Osteocyte (in vitro differentiated cells): ENCODE measurements at regions not wholly inside any gene's neighbourhood (a gene's known extent, or its start where the extent isn't known, plus 50 kb on each side); places are given as distances from the start of the nearest gene placed in this dataset.

ENCODE experiments used
- DNase-seq: peaks from one replicate; pipeline ENCODE4 v3.0.0; 2021; ENCODE audit warnings: mixed read lengths; ENCODE audit not compliant: unreplicated experiment; ENCODE audit errors: extremely low spot score
- H3K27ac Mint-ChIP-seq: one replicate; pipeline ENCODE4 v1.8.0; 2021; ENCODE audit warnings: mild to moderate bottlenecking, mixed read lengths; ENCODE audit not compliant: unreplicated experiment
- H3K27me3 Mint-ChIP-seq: one replicate; pipeline ENCODE4 v1.8.0; 2021; ENCODE audit warnings: mixed read lengths; ENCODE audit not compliant: unreplicated experiment
- H3K36me3 Mint-ChIP-seq: one replicate; pipeline ENCODE4 v1.8.0; 2021; ENCODE audit warnings: mixed read lengths; ENCODE audit not compliant: unreplicated experiment
- H3K4me1 Mint-ChIP-seq: one replicate; pipeline ENCODE4 v1.8.0; 2021; ENCODE audit warnings: mixed read lengths; ENCODE audit not compliant: unreplicated experiment
- H3K4me3 Mint-ChIP-seq: one replicate; pipeline ENCODE4 v1.8.0; 2021; ENCODE audit warnings: mild to moderate bottlenecking, moderate library complexity, mixed read lengths; ENCODE audit not compliant: unreplicated experiment
- H3K9me3 Mint-ChIP-seq: one replicate; pipeline ENCODE4 v1.8.0; 2021; ENCODE audit warnings: mixed read lengths; ENCODE audit not compliant: unreplicated experiment
- TF ChIP-seq, protein P1 (sequence below): fragments of 200-600 bp; sonication (generic); IDR thresholded peaks from 2 replicates; pipeline ENCODE4 v1.5.0; 2021; ENCODE audit warnings: antibody characterized with exemption, mild to moderate bottlenecking, moderate library complexity

DNA sequence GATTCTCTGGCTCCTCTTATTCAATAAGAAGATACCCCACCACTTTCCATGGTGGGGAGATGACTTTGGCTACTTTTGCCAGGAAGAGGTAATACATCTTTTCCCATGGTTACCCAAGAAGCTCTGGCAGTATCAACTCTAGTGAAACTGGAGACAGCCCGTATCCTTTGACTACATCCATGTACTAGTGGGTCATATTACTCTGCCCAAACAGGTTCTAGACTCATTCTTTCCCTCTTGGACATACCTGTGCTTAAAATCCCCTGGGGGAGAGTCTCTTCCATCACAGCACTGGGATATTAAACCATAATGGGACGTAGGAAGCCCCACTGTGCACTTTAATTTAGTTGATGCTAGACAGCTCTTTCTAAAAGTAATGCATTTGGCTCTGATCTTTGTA is 144.7 kb upstream of the KLF12 start:
- DNase-seq = no peak
- TF ChIP-seq, protein P1, sequence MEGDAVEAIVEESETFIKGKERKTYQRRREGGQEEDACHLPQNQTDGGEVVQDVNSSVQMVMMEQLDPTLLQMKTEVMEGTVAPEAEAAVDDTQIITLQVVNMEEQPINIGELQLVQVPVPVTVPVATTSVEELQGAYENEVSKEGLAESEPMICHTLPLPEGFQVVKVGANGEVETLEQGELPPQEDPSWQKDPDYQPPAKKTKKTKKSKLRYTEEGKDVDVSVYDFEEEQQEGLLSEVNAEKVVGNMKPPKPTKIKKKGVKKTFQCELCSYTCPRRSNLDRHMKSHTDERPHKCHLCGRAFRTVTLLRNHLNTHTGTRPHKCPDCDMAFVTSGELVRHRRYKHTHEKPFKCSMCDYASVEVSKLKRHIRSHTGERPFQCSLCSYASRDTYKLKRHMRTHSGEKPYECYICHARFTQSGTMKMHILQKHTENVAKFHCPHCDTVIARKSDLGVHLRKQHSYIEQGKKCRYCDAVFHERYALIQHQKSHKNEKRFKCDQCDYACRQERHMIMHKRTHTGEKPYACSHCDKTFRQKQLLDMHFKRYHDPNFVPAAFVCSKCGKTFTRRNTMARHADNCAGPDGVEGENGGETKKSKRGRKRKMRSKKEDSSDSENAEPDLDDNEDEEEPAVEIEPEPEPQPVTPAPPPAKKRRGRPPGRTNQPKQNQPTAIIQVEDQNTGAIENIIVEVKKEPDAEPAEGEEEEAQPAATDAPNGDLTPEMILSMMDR = no peak

DNA sequence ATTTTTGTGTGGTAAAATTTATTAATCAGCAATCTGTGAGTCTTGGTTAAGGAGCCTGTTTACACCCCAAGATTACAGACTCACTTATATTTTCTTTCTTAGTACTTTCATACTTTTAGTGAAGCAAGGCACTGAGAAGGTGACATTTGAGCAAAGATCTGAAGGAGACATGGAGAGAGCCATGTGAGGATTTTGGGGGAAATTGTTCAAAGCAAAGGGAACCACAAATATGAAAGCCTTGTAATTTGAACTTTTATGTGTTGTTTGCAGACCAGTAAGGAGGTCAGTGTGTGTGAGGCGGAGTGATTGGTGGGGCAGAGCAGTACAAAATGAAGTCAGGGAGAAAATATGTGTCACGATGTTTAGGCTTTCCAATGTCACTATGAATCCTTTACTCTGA is 140.7 kb upstream of the KLF12 start:
- Mint-ChIP-seq H3K9me3 (peaks cover 6% of the 10 kb centered on the region), H3K27ac (no peak overlapping the region), H3K36me3 (peaks cover 4% of the 10 kb centered on the region), H3K27me3 (no peaks in the 10 kb centered on the region), H3K4me3 (no peak overlapping the region), H3K4me1 (peaks cover 18% of the 10 kb centered on the region)
- no peak for DNase-seq
- TF ChIP-seq, protein P1 = no peak

More for the DNA sequence above, 144.7 kb upstream of the KLF12 start:
- Mint-ChIP-seq H3K9me3 (no peaks in the 10 kb centered on the region), H3K36me3 (no peaks in the 10 kb centered on the region), H3K27me3 (no peaks in the 10 kb centered on the region), H3K4me3 (no peak overlapping the region), H3K4me1 (peaks cover 20% of the 10 kb centered on the region), H3K27ac (no peak overlapping the region)

DNA sequence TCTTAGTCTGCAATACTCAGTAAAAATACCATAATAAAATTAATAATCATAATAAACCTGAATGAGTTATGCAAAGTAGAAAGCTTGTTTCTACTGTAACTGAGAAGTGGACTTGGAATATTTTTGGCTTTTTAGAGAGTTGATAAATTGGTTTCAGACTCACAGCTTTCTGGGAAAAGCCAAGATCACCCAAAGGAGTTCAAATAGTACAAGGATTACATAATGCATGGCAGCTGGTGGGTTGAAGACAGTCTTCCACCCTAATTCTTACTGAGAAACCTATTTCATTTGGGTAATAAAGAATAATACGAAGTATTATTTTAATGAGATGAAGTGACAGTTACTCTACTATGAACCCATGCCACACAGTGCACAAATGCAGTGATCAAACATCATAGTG is 139.4 kb upstream of the KLF12 start:
- peaks cover 4% of the 10 kb centered on the region for H3K36me3 Mint-ChIP-seq
- DNase-seq = no peak

DNA sequence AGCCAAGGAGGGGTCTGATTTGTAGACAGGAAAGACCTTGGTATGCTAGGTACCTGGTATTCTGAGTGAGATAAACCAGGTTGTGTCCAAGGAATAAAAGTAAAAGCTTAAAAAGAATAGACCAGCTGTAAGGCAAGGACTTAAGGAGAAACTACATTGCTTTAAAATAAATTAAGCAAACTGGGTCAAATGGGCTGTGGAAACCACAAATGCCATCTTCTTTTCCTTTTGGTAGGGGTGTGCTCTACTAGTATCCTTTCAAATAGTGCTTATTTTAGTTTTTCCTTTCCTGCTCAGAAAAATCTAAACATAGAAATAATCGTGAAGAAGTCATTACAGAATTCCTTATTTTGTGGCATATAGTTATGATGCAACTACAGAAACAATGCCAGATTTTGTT is 138.6 kb upstream of the KLF12 start:
- Mint-ChIP-seq H3K9me3 (peaks cover 6% of the 10 kb centered on the region), H3K27ac (no peak overlapping the region), H3K36me3 (peaks cover 4% of the 10 kb centered on the region), H3K27me3 (no peaks in the 10 kb centered on the region), H3K4me3 (no peak overlapping the region), H3K4me1 (peaks cover 18% of the 10 kb centered on the region)
- DNase-seq = no peak
- TF ChIP-seq, protein P1 = no peak

More for the DNA sequence above, 139.4 kb upstream of the KLF12 start:
- Mint-ChIP-seq H3K4me3 (no peak overlapping the region), H3K27me3 (no peaks in the 10 kb centered on the region), H3K9me3 (peaks cover 6% of the 10 kb centered on the region), H3K4me1 (peaks cover 18% of the 10 kb centered on the region), H3K27ac (no peak overlapping the region)
- TF ChIP-seq, protein P1 = no peak

DNA sequence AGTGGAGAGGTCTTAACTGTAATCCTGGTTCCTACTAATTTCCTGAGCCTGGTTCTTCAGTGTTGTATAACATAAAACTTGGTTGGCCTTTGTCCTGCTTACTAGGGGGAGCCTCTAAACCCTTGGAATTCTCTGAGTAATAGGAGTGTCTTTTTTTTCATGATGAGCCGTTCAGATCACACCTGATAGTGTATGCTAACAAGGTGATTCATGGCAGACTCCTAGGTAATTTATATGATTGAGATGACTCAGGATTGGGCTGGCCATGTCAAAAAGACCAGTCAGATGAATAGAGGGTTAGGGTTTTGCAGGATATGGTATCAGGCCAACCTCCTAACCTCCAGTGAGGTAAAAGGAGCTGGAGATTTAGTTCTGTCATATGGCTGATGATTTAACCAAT is 135.8 kb upstream of the KLF12 start:
- TF ChIP-seq, protein P1 = no peak
- Mint-ChIP-seq H3K4me3 (no peak overlapping the region), H3K36me3 (peaks cover 4% of the 10 kb centered on the region), H3K9me3 (peaks cover 18% of the 10 kb centered on the region), H3K27ac (no peak overlapping the region), H3K27me3 (no peaks in the 10 kb centered on the region), H3K4me1 (peaks cover 14% of the 10 kb centered on the region)
- DNase-seq = no peak
